H1 (cell line): ENCODE measurements at regions not wholly inside any gene's neighbourhood (a gene's known extent, or its start where the extent isn't known, plus 50 kb on each side); places are given as distances from the start of the nearest gene placed in this dataset.

Source experiments
- EZH2 ChIP-seq: fragments of 200-600 bp; sonication (generic); IDR thresholded peaks from 2 replicates; pipeline ENCODE4 v1.7.1; 2012; ENCODE audit warnings: low read depth, mild to moderate bottlenecking, moderate library complexity, low read length, inconsistent platforms; ENCODE audit not compliant: severe bottlenecking
- MAFK ChIP-seq: IDR thresholded peaks from 2 replicates; pipeline ENCODE4 v1.6.1; 2012; ENCODE audit warnings: low read depth, mild to moderate bottlenecking, improper control_type of control experiment, low read length
- PHF8 ChIP-seq: fragments of 200-600 bp; sonication (generic); conservative IDR thresholded peaks from 2 replicates; pipeline ENCODE4 v1.7.1; 2012; ENCODE audit warnings: low read depth, mild to moderate bottlenecking, inconsistent platforms, low read length, moderate library complexity
- POLR2AphosphoS5 ChIP-seq: IDR thresholded peaks from 2 replicates; pipeline ENCODE4 v1.6.1; 2011; ENCODE audit warnings: low read depth, low read length
- RAD21 ChIP-seq, 2 experiments: IDR thresholded peaks in 1 of 2; conservative IDR thresholded peaks in 1 of 2; 2 replicates each; pipeline ENCODE4 v1.6.1; 2011; ENCODE audit warnings: low read depth in 2 of 2, low read length in 2 of 2, improper control_type of control experiment in 1 of 2, inconsistent platforms in 1 of 2, mild to moderate bottlenecking in 1 of 2, moderate library complexity in 1 of 2
- SP2 ChIP-seq: IDR thresholded peaks from 2 replicates; pipeline ENCODE4 v1.6.1; 2012; ENCODE audit warnings: mild to moderate bottlenecking, low read length, inconsistent platforms
- SP4 ChIP-seq: IDR thresholded peaks from 2 replicates; pipeline ENCODE4 v1.6.1; 2012; ENCODE audit warnings: low read length, inconsistent platforms
- TF ChIP-seq, protein P1 (sequence below): fragments of 300-600 bp; sonication (generic); IDR thresholded peaks from 2 replicates; pipeline ENCODE4 v1.7.1; 2012; ENCODE audit warnings: low read length, moderate library complexity, mild to moderate bottlenecking, inconsistent platforms; ENCODE audit not compliant: insufficient replicate concordance
- TF ChIP-seq, protein P2 (sequence below): IDR thresholded peaks from 2 replicates; pipeline ENCODE4 v1.6.1; 2012; ENCODE audit warnings: inconsistent platforms
- TF ChIP-seq, protein P3 (sequence below): IDR thresholded peaks from 2 replicates; pipeline ENCODE4 v1.6.1; 2012; ENCODE audit warnings: low read length, inconsistent platforms

DNA sequence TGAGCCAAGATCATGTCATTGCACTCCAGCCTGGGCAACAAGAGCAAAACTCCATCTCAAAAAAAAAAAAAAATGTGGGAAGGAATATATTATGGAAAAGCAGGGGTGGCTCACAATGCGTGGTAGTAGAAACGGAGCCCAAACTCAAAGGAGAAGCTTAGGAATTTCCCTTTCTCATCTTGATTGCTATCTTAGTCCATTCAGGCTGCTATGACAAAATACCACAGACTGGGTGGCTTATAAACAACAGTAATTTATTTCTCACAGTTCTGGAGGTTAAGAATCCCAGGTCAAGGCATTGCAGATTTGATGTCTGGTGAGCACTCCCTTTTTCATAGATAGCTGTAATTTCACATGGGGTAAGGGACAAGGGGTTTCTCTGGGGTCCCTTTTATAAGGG, 153.8 kb upstream of the KRR1 start (continued):
- TF ChIP-seq, protein P1, sequence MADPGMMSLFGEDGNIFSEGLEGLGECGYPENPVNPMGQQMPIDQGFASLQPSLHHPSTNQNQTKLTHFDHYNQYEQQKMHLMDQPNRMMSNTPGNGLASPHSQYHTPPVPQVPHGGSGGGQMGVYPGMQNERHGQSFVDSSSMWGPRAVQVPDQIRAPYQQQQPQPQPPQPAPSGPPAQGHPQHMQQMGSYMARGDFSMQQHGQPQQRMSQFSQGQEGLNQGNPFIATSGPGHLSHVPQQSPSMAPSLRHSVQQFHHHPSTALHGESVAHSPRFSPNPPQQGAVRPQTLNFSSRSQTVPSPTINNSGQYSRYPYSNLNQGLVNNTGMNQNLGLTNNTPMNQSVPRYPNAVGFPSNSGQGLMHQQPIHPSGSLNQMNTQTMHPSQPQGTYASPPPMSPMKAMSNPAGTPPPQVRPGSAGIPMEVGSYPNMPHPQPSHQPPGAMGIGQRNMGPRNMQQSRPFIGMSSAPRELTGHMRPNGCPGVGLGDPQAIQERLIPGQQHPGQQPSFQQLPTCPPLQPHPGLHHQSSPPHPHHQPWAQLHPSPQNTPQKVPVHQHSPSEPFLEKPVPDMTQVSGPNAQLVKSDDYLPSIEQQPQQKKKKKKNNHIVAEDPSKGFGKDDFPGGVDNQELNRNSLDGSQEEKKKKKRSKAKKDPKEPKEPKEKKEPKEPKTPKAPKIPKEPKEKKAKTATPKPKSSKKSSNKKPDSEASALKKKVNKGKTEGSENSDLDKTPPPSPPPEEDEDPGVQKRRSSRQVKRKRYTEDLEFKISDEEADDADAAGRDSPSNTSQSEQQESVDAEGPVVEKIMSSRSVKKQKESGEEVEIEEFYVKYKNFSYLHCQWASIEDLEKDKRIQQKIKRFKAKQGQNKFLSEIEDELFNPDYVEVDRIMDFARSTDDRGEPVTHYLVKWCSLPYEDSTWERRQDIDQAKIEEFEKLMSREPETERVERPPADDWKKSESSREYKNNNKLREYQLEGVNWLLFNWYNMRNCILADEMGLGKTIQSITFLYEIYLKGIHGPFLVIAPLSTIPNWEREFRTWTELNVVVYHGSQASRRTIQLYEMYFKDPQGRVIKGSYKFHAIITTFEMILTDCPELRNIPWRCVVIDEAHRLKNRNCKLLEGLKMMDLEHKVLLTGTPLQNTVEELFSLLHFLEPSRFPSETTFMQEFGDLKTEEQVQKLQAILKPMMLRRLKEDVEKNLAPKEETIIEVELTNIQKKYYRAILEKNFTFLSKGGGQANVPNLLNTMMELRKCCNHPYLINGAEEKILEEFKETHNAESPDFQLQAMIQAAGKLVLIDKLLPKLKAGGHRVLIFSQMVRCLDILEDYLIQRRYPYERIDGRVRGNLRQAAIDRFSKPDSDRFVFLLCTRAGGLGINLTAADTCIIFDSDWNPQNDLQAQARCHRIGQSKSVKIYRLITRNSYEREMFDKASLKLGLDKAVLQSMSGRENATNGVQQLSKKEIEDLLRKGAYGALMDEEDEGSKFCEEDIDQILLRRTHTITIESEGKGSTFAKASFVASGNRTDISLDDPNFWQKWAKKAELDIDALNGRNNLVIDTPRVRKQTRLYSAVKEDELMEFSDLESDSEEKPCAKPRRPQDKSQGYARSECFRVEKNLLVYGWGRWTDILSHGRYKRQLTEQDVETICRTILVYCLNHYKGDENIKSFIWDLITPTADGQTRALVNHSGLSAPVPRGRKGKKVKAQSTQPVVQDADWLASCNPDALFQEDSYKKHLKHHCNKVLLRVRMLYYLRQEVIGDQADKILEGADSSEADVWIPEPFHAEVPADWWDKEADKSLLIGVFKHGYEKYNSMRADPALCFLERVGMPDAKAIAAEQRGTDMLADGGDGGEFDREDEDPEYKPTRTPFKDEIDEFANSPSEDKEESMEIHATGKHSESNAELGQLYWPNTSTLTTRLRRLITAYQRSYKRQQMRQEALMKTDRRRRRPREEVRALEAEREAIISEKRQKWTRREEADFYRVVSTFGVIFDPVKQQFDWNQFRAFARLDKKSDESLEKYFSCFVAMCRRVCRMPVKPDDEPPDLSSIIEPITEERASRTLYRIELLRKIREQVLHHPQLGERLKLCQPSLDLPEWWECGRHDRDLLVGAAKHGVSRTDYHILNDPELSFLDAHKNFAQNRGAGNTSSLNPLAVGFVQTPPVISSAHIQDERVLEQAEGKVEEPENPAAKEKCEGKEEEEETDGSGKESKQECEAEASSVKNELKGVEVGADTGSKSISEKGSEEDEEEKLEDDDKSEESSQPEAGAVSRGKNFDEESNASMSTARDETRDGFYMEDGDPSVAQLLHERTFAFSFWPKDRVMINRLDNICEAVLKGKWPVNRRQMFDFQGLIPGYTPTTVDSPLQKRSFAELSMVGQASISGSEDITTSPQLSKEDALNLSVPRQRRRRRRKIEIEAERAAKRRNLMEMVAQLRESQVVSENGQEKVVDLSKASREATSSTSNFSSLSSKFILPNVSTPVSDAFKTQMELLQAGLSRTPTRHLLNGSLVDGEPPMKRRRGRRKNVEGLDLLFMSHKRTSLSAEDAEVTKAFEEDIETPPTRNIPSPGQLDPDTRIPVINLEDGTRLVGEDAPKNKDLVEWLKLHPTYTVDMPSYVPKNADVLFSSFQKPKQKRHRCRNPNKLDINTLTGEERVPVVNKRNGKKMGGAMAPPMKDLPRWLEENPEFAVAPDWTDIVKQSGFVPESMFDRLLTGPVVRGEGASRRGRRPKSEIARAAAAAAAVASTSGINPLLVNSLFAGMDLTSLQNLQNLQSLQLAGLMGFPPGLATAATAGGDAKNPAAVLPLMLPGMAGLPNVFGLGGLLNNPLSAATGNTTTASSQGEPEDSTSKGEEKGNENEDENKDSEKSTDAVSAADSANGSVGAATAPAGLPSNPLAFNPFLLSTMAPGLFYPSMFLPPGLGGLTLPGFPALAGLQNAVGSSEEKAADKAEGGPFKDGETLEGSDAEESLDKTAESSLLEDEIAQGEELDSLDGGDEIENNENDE, result no peak
- no peak for TF ChIP-seq EZH2
- no peak for TF ChIP-seq RAD21 (IDR thresholded peaks at IDR 0.05 in 1 of 2, conservative IDR thresholded peaks at IDR 0.05 in 1 of 2; ENCODE audit: low read depth in 2 of 2, low read length in 2 of 2)
- TF ChIP-seq PHF8, result no peak
- no peak for TF ChIP-seq SP4
- TF ChIP-seq, protein P2, sequence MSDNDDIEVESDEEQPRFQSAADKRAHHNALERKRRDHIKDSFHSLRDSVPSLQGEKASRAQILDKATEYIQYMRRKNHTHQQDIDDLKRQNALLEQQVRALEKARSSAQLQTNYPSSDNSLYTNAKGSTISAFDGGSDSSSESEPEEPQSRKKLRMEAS, result no peak
- TF ChIP-seq, protein P3, sequence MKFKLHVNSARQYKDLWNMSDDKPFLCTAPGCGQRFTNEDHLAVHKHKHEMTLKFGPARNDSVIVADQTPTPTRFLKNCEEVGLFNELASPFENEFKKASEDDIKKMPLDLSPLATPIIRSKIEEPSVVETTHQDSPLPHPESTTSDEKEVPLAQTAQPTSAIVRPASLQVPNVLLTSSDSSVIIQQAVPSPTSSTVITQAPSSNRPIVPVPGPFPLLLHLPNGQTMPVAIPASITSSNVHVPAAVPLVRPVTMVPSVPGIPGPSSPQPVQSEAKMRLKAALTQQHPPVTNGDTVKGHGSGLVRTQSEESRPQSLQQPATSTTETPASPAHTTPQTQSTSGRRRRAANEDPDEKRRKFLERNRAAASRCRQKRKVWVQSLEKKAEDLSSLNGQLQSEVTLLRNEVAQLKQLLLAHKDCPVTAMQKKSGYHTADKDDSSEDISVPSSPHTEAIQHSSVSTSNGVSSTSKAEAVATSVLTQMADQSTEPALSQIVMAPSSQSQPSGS, result no peak
- no peak for TF ChIP-seq MAFK
- no peak for TF ChIP-seq SP2
- TF ChIP-seq POLR2AphosphoS5, result no peak
- TF ChIP-seq, all 59 proteins: peak for 0
